Activated B cell treated with CpG ODN at 0.5 μM for 24 hours (primary cell): ENCODE measurements at regions not wholly inside any gene's neighbourhood (a gene's known extent, or its start where the extent isn't known, plus 50 kb on each side); places are given as distances from the start of the nearest gene placed in this dataset.

Experiments
- ATAC-seq: fragments of 200-7000 bp; cut with Tn5 transposase; one replicate; pipeline ENCODE4 v1.10.0; 2021; ENCODE audit warnings: low read depth, mild to moderate bottlenecking, moderate library complexity
- CTCF ChIA-PET: fragments of 350-600 bp; sonication (Branson Sonifier 250); formaldehyde crosslinking; loops from one replicate; lab custom pipeline; 2021; ENCODE audit warnings: antibody characterized with exemption; lab: Charles Lee
- POLR2A ChIA-PET: fragments of 350-600 bp; sonication (Branson Sonifier 250); formaldehyde crosslinking; loops from one replicate; lab custom pipeline; 2021; ENCODE audit warnings: antibody characterized with exemption; lab: Charles Lee
- DNase-seq: peaks from one replicate; pipeline ENCODE4 v3.0.0; 2022
- H3K27ac Mint-ChIP-seq: one replicate; pipeline ENCODE4 v1.8.0; 2020; ENCODE audit warnings: mixed read lengths
- H3K27me3 Mint-ChIP-seq: one replicate; pipeline ENCODE4 v1.8.0; 2021; ENCODE audit warnings: mixed read lengths
- H3K36me3 Mint-ChIP-seq: one replicate; pipeline ENCODE4 v1.8.0; 2021; ENCODE audit warnings: low read depth, mixed read lengths
- H3K4me1 Mint-ChIP-seq: one replicate; pipeline ENCODE4 v1.8.0; 2021; ENCODE audit warnings: mixed read lengths
- H3K4me3 Mint-ChIP-seq: one replicate; pipeline ENCODE4 v1.8.0; 2020; ENCODE audit warnings: mild to moderate bottlenecking, mixed read lengths
- H3K9me3 Mint-ChIP-seq: one replicate; pipeline ENCODE4 v1.8.0; 2020; ENCODE audit warnings: mixed read lengths
- intact Hi-C: fragments of 100-400 bp; cut with micrococcal nuclease; formaldehyde crosslinking; loops from one replicate; pipeline ENCODE4 v1.15.1; 2024
- TF ChIP-seq, protein P1 (sequence below): fragments of 200-600 bp; IDR thresholded peaks from one replicate; pipeline ENCODE4 v1.8.0; 2022; ENCODE audit warnings: antibody characterized with exemption, mild to moderate bottlenecking

- TF ChIP-seq, protein P1, sequence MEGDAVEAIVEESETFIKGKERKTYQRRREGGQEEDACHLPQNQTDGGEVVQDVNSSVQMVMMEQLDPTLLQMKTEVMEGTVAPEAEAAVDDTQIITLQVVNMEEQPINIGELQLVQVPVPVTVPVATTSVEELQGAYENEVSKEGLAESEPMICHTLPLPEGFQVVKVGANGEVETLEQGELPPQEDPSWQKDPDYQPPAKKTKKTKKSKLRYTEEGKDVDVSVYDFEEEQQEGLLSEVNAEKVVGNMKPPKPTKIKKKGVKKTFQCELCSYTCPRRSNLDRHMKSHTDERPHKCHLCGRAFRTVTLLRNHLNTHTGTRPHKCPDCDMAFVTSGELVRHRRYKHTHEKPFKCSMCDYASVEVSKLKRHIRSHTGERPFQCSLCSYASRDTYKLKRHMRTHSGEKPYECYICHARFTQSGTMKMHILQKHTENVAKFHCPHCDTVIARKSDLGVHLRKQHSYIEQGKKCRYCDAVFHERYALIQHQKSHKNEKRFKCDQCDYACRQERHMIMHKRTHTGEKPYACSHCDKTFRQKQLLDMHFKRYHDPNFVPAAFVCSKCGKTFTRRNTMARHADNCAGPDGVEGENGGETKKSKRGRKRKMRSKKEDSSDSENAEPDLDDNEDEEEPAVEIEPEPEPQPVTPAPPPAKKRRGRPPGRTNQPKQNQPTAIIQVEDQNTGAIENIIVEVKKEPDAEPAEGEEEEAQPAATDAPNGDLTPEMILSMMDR = no peak
- H3K4me3 Mint-ChIP-seq = no peak overlapping the region
- no peak for DNase-seq
- ChIA-PET POLR2A (interaction anchor here (0.8 kb wide), 1 partner anchor 8 kb away, joined by 3 read pairs; no protein-coding TSS in a partner anchor), CTCF (no interaction called here)
- no peak for ATAC-seq
- peaks cover 16% of the 10 kb centered on the region for H3K27me3 Mint-ChIP-seq
- H3K27ac Mint-ChIP-seq = no peak overlapping the region
- H3K36me3 Mint-ChIP-seq = no peaks in the 10 kb centered on the region
- intact Hi-C loops = no loop called here
- H3K9me3 Mint-ChIP-seq = no peaks in the 10 kb centered on the region
- H3K4me1 Mint-ChIP-seq = no peaks in the 10 kb centered on the region
These were observed 148.3 kb upstream of the IQSEC1 start for GRCh38 chr3:13221491-13222061.

GRCh38 chr3:13220991-13221390, 147.8 kb upstream of the IQSEC1 start:
- DNase-seq (no peak), ATAC-seq (no peak)
- no peak overlapping the region for H3K4me3 Mint-ChIP-seq
- H3K4me1 Mint-ChIP-seq = no peaks in the 10 kb centered on the region
- H3K9me3 Mint-ChIP-seq = no peaks in the 10 kb centered on the region
- ChIA-PET CTCF (no interaction called here), POLR2A (no interaction called here)
- no peak overlapping the region for H3K27ac Mint-ChIP-seq
- H3K27me3 Mint-ChIP-seq = peaks cover 19% of the 10 kb centered on the region
- TF ChIP-seq, protein P1 = no peak
- H3K36me3 Mint-ChIP-seq = no peaks in the 10 kb centered on the region
- intact Hi-C loops = no loop called here

- H3K9me3 Mint-ChIP-seq = no peaks in the 10 kb centered on the region
- no peaks in the 10 kb centered on the region for H3K36me3 Mint-ChIP-seq
- TF ChIP-seq, protein P1 = no peak
- DNase-seq = no peak
- H3K27ac Mint-ChIP-seq = no peak overlapping the region
- ATAC-seq = no peak
- POLR2A ChIA-PET = no interaction called here
- CTCF ChIA-PET = no interaction called here
- H3K4me1 Mint-ChIP-seq = no peaks in the 10 kb centered on the region
- no peak overlapping the region for H3K4me3 Mint-ChIP-seq
- H3K27me3 Mint-ChIP-seq = peaks cover 24% of the 10 kb centered on the region
- intact Hi-C loops = no loop called here
These were observed 146.7 kb upstream of the IQSEC1 start for GRCh38 chr3:13219902-13220296.

- Mint-ChIP-seq H3K9me3 (no peaks in the 10 kb centered on the region), H3K4me3 (no peak overlapping the region), H3K27me3 (peaks cover 30% of the 10 kb centered on the region), H3K4me1 (no peaks in the 10 kb centered on the region), H3K27ac (no peak overlapping the region), H3K36me3 (no peaks in the 10 kb centered on the region)
- TF ChIP-seq, protein P1 = no peak
- DNase-seq (no peak), ATAC-seq (no peak)
- ChIA-PET POLR2A (no interaction called here), CTCF (no interaction called here)
- intact Hi-C loops = no loop called here
These were observed 146.1 kb upstream of the IQSEC1 start for GRCh38 chr3:13219077-13219901.

DNA sequence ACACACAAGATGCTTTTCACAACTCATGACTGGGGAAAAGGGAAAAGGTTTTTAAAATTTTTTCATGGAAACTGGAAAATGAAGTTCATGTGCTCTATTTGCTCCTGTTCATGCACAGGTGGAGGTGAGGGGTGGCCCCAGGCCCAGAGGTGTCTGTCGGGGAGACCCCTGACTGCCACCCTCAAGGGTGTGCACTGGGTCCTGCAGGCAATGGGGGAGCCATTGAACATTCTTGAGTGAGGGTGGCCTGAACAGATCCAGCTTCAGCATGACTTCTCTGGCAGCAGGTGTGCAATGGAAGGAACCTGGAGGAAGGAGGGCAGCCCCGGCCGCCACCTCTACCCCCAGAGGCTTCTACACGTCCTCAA, 145.3 kb upstream of the IQSEC1 start:
- peaks cover 33% of the 10 kb centered on the region for H3K27me3 Mint-ChIP-seq
- no peaks in the 10 kb centered on the region for H3K4me1 Mint-ChIP-seq
- no peaks in the 10 kb centered on the region for H3K36me3 Mint-ChIP-seq
- no peak for ATAC-seq
- no peak overlapping the region for H3K27ac Mint-ChIP-seq
- H3K9me3 Mint-ChIP-seq = no peaks in the 10 kb centered on the region
- intact Hi-C loops = no loop called here
- no peak overlapping the region for H3K4me3 Mint-ChIP-seq
- ChIA-PET POLR2A (no interaction called here), CTCF (no interaction called here)
- TF ChIP-seq, protein P1 = no peak
- DNase-seq = no peak
